H9 (cell line): ENCODE measurements at regions not wholly inside any gene's neighbourhood (a gene's known extent, or its start where the extent isn't known, plus 50 kb on each side); places are given as distances from the start of the nearest gene placed in this dataset.

ENCODE experiments used
- DNase-seq: peaks from one replicate; pipeline ENCODE4 v3.0.0-alpha.2; 2017
- H2AFZ ChIP-seq: one replicate; pipeline ENCODE4 v1.6.1; 2013; ENCODE audit warnings: mild to moderate bottlenecking, low read length, control low read depth, moderate library complexity
- H2AK5ac ChIP-seq: 2 replicates; pipeline ENCODE4 v1.6.1; 2013; ENCODE audit warnings: low read length, control low read depth, mixed read lengths; ENCODE audit not compliant: insufficient read length
- H2BK120ac ChIP-seq: one replicate; pipeline ENCODE4 v1.6.1; 2013; ENCODE audit warnings: low read depth, mild to moderate bottlenecking, low read length, control low read depth, inconsistent platforms; ENCODE audit not compliant: poor library complexity, severe bottlenecking
- H2BK12ac ChIP-seq: 2 replicates; pipeline ENCODE4 v1.6.1; 2013; ENCODE audit warnings: low read length, control low read depth, mixed read lengths, low read depth; ENCODE audit not compliant: insufficient read length
- H2BK15ac ChIP-seq: 2 replicates; pipeline ENCODE4 v1.6.1; 2013; ENCODE audit warnings: low read depth, low read length, control low read depth
- H2BK20ac ChIP-seq: one replicate; pipeline ENCODE4 v1.6.1; 2013; ENCODE audit warnings: low read depth, mild to moderate bottlenecking, low read length, control low read depth, inconsistent platforms; ENCODE audit not compliant: poor library complexity, severe bottlenecking
- H2BK5ac ChIP-seq: 2 replicates; pipeline ENCODE4 v1.6.1; 2013; ENCODE audit warnings: low read length, control low read depth, mixed read lengths; ENCODE audit not compliant: insufficient read length
- H3K14ac ChIP-seq: 2 replicates; pipeline ENCODE4 v1.6.1; 2013; ENCODE audit warnings: low read length, control low read depth; ENCODE audit not compliant: insufficient read depth
- H3K18ac ChIP-seq: 2 replicates; pipeline ENCODE4 v1.6.1; 2013; ENCODE audit warnings: low read depth, mild to moderate bottlenecking, mixed read lengths, low read length, control low read depth; ENCODE audit not compliant: insufficient read length
- H3K23ac ChIP-seq: 2 replicates; pipeline ENCODE4 v1.6.1; 2013; ENCODE audit warnings: low read length, control low read depth, mixed read lengths, low read depth; ENCODE audit not compliant: insufficient read length
- H3K23me2 ChIP-seq: 2 replicates; pipeline ENCODE4 v1.6.1; 2013; ENCODE audit warnings: low read depth, mild to moderate bottlenecking, mixed read lengths, low read length, control low read depth; ENCODE audit not compliant: insufficient read length, poor library complexity, severe bottlenecking
- H3K27ac ChIP-seq: 2 replicates; pipeline ENCODE4 v1.5.1; 2013; ENCODE audit warnings: low read length, control low read depth, mixed read lengths, low read depth; ENCODE audit not compliant: insufficient read length
- H3K27me3 ChIP-seq: 2 replicates; pipeline ENCODE4 v1.6.1; 2013; ENCODE audit warnings: low read length, control low read depth, inconsistent platforms; ENCODE audit not compliant: insufficient read depth
- H3K4ac ChIP-seq: 2 replicates; pipeline ENCODE4 v1.6.1; 2013; ENCODE audit warnings: low read depth, mild to moderate bottlenecking, control low read depth, inconsistent platforms, low read length, moderate library complexity
- H3K4me1 ChIP-seq: 2 replicates; pipeline ENCODE4 v1.6.1; 2013; ENCODE audit warnings: low read length, control low read depth, inconsistent platforms; ENCODE audit not compliant: insufficient read depth
- H3K4me2 ChIP-seq: 2 replicates; pipeline ENCODE4 v1.6.1; 2013; ENCODE audit warnings: low read length, control low read depth, mixed read lengths; ENCODE audit not compliant: insufficient read length, insufficient read depth
- H3K56ac ChIP-seq: 2 replicates; pipeline ENCODE4 v1.6.1; 2013; ENCODE audit warnings: low read depth, mild to moderate bottlenecking, mixed read lengths, low read length, control low read depth; ENCODE audit not compliant: insufficient read length
- H3K79me1 ChIP-seq: 2 replicates; pipeline ENCODE4 v1.6.1; 2013; ENCODE audit warnings: low read depth, mild to moderate bottlenecking, moderate library complexity, low read length, control low read depth, inconsistent platforms; ENCODE audit not compliant: insufficient read depth, poor library complexity, severe bottlenecking
- H3K79me2 ChIP-seq: 2 replicates; pipeline ENCODE4 v1.6.1; 2013; ENCODE audit warnings: low read length, control low read depth, inconsistent platforms; ENCODE audit not compliant: insufficient read depth
- H3K9ac ChIP-seq: 2 replicates; pipeline ENCODE4 v1.6.1; 2013; ENCODE audit warnings: low read length, control low read depth, mixed read lengths; ENCODE audit not compliant: insufficient read length; ENCODE audit errors: extremely low read depth
- H3K9me3 ChIP-seq: one replicate; pipeline ENCODE4 v1.6.1; 2013; ENCODE audit warnings: low read depth, low read length, inconsistent platforms; ENCODE audit not compliant: control insufficient read depth
- H3T11ph ChIP-seq: one replicate; pipeline ENCODE4 v1.6.1; 2013; ENCODE audit warnings: mild to moderate bottlenecking, low read length, control low read depth, inconsistent platforms
- H4K20me1 ChIP-seq: one replicate; pipeline ENCODE4 v1.6.1; 2013; ENCODE audit not compliant: control insufficient read depth, insufficient read length, insufficient read depth
- H4K5ac ChIP-seq: 2 replicates; pipeline ENCODE4 v1.6.1; 2013; ENCODE audit warnings: low read depth, mild to moderate bottlenecking, mixed read lengths, low read length, control low read depth; ENCODE audit not compliant: insufficient read length
- H4K8ac ChIP-seq: replicated peaks from 2 replicates; pipeline ENCODE4 v1.6.1; 2013; ENCODE audit warnings: low read length, control low read depth, mixed read lengths, low read depth; ENCODE audit not compliant: insufficient read length
- H4K91ac ChIP-seq: 2 replicates; pipeline ENCODE4 v1.6.1; 2013; ENCODE audit warnings: low read depth, mild to moderate bottlenecking, moderate library complexity, mixed read lengths, low read length, control low read depth; ENCODE audit not compliant: insufficient read length
- H3K27ac Mint-ChIP-seq, 3 experiments: 2 replicates in 2 of 3; 3 replicates in 1 of 3; pipeline ENCODE4 v1.8.0; 2020 to 2021; ENCODE audit warnings: mixed read lengths in 3 of 3, mild to moderate bottlenecking in 1 of 3, moderate library complexity in 1 of 3
- H3K27me3 Mint-ChIP-seq: 2 replicates; pipeline ENCODE4 v1.8.0; 2021; ENCODE audit warnings: low read depth, mild to moderate bottlenecking, moderate library complexity, mixed read lengths
- H3K36me3 Mint-ChIP-seq, 3 experiments: 2 replicates in 2 of 3; 3 replicates in 1 of 3; pipeline ENCODE4 v1.8.0; 2020 to 2021; ENCODE audit warnings: low read depth in 3 of 3, mixed read lengths in 3 of 3; ENCODE audit not compliant: insufficient read depth in 1 of 3
- H3K4me1 Mint-ChIP-seq, 2 experiments: 2 replicates each; pipeline ENCODE4 v1.8.0; 2020; ENCODE audit warnings: mixed read lengths in 2 of 2
- H3K4me3 Mint-ChIP-seq, 2 experiments: 2 replicates in 1 of 2; 3 replicates in 1 of 2; pipeline ENCODE4 v1.8.0; 2020 to 2021; ENCODE audit warnings: mild to moderate bottlenecking in 2 of 2, mixed read lengths in 2 of 2, moderate library complexity in 1 of 2
- H3K9me3 Mint-ChIP-seq, 2 experiments: 2 replicates in 1 of 2; 3 replicates in 1 of 2; pipeline ENCODE4 v1.8.0; 2020; ENCODE audit warnings: mild to moderate bottlenecking in 2 of 2, mixed read lengths in 2 of 2, moderate library complexity in 1 of 2
- WGBS: extraction: QIAGEN DNeasy Blood & Tissue Kit; methylation state at CpG from one replicate; pipeline ENCODE4 v1.1.7; 2013; ENCODE audit warnings: missing lambda C conversion rate, low lambda C conversion rate, mixed read lengths; ENCODE audit not compliant: insufficient read length; ENCODE audit errors: extremely low coverage; 5-methylcytosine and 5-hydroxymethylcytosine counted together
- TF ChIP-seq, protein P1 (sequence below): fragments of 200-600 bp; sonication (generic); conservative IDR thresholded peaks from 3 replicates; pipeline ENCODE4 v1.8.0; 2021; ENCODE audit warnings: antibody characterized with exemption, mild to moderate bottlenecking

DNA sequence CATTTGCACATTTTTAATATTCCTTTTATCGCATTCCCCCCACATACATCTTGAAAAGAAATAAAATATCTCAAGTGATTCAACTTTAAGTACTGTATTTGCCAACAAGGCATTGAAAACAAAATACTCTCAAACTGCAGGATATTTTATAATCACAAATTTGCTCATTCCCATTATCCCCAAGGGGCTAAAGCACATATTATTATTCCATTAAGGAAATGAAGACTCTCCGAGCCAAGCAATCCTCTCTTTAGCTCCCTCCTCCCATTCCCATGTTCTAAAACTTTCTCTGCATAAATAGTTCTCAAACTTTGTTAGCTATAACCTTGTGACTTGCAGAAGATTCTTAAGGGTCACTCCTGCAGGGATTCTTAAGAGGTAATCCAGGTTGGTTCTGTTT lies 436.8 kb downstream of the KCNJ2 start:
- no peak overlapping the region for H4K5ac ChIP-seq
- no peaks in the 10 kb centered on the region; the same call in 1 of the 2 replicates for H3K4me1 ChIP-seq
- DNase-seq, result no peak
- TF ChIP-seq, protein P1, sequence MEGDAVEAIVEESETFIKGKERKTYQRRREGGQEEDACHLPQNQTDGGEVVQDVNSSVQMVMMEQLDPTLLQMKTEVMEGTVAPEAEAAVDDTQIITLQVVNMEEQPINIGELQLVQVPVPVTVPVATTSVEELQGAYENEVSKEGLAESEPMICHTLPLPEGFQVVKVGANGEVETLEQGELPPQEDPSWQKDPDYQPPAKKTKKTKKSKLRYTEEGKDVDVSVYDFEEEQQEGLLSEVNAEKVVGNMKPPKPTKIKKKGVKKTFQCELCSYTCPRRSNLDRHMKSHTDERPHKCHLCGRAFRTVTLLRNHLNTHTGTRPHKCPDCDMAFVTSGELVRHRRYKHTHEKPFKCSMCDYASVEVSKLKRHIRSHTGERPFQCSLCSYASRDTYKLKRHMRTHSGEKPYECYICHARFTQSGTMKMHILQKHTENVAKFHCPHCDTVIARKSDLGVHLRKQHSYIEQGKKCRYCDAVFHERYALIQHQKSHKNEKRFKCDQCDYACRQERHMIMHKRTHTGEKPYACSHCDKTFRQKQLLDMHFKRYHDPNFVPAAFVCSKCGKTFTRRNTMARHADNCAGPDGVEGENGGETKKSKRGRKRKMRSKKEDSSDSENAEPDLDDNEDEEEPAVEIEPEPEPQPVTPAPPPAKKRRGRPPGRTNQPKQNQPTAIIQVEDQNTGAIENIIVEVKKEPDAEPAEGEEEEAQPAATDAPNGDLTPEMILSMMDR, result no peak
- no peak overlapping the region for H4K8ac ChIP-seq
- H2AK5ac ChIP-seq, result no peak overlapping the region
- no peak overlapping the region for H3K4me2 ChIP-seq
- no peaks in the 10 kb centered on the region for H3K79me2 ChIP-seq
- H3K4ac ChIP-seq, result no peak overlapping the region
- no peaks in the 10 kb centered on the region for H4K20me1 ChIP-seq
- no peak overlapping the region for H3K18ac ChIP-seq
- Mint-ChIP-seq H3K36me3 (no peaks in the 10 kb centered on the region), H3K27me3 (no peaks in the 10 kb centered on the region), H3K27ac (no peak overlapping the region; a peak in 1 of 7 replicates), H3K9me3 (no peaks in the 10 kb centered on the region), H3K4me3 (no peak overlapping the region), H3K4me1 (peaks cover 20 to 24% of the 10 kb centered on the region in 2 experiments)
- H2BK15ac ChIP-seq, result no peak overlapping the region
- no peak overlapping the region for H4K91ac ChIP-seq
- H2BK12ac ChIP-seq, result no peak overlapping the region
- no peak overlapping the region for H2AFZ ChIP-seq
- no peak overlapping the region for H2BK5ac ChIP-seq
- H3K27me3 ChIP-seq, result no peaks in the 10 kb centered on the region
- no peak overlapping the region for H3T11ph ChIP-seq
- no peaks in the 10 kb centered on the region for H3K9me3 ChIP-seq
- H3K23me2 ChIP-seq, result no peaks in the 10 kb centered on the region
- H3K27ac ChIP-seq, result no peak overlapping the region
- no peak overlapping the region for H2BK120ac ChIP-seq
- H3K79me1 ChIP-seq, result no peaks in the 10 kb centered on the region
- no peak overlapping the region for H3K56ac ChIP-seq
- WGBS, result 100% methylated on average over 1 of the region's 2 CpGs
- no peak overlapping the region for H2BK20ac ChIP-seq
- H3K14ac ChIP-seq, result no peak overlapping the region
- H3K23ac ChIP-seq, result no peak overlapping the region
- H3K9ac ChIP-seq, result no peak overlapping the region
